ENCODE measurements at regions not wholly inside any gene's neighbourhood (a gene's known extent, or its start where the extent isn't known, plus 50 kb on each side); places are given as distances from the start of the nearest gene placed in this dataset.

DNA sequence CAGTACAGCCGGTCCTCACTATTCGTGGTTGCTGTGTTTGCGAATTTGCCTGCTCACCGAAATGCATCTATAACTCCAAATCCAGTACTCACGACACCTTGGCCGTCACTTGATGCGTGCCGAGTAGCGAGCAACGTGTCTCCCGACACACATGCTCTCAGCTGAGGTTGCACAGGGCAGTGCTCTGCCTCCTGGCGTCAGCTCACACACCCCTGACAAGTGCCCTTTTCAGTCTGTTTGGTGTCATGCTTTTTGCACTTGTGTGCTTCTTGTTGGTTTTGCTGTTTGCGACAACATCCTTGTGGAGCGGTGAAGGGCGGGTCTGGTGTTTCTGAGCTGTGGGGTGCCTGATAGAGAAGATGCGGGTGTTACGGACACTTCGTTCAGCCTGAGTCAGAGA, 110.4 kb upstream of the RFLNA start:
- peak; percentile 85 for ATAC-seq
- in situ Hi-C loops (cut with MboI) (no loop called here), intact Hi-C loops (cut with micrococcal nuclease) (no loop called here)
- FAIRE-seq: peak; percentile 58
- peaks cover 34 to 65% of the 10 kb centered on the region in 2 experiments for H3K27me3 ChIP-seq (ENCODE audit: control insufficient read depth in 2 of 2, insufficient read depth in 2 of 2, low read length in 2 of 2)
- ChIA-PET POLR2A (interaction anchor here (0.5 kb wide), 1 partner anchor 159 kb away, joined by 4 read pairs; no protein-coding TSS in a partner anchor), CTCF (ENCODE audit: low intra/inter-chr PET ratio) (no interaction called here)
- no peak overlapping the region for H3K27ac ChIP-seq (ENCODE audit: extremely low read depth, low read depth, low read length)
- no peak overlapping the region for H3K4me2 ChIP-seq (ENCODE audit: insufficient read depth, low read length)
- no peak overlapping the region for H3K4me3 ChIP-seq
- BruUV-seq (replicated peaks): no TSS peak
- H3K79me2 ChIP-seq (ENCODE audit: control insufficient read depth, insufficient read depth, low read length): no peaks in the 10 kb centered on the region
- peak overlapping the region; percentile 40; the same call in 1 of the 2 replicates for H2AFZ ChIP-seq (ENCODE audit: low read depth, low read length)
- no peaks in the 10 kb centered on the region for H3K36me3 ChIP-seq (ENCODE audit: control insufficient read depth, insufficient read depth, low read length)
- 6% methylated on average over 13 of the region's 18 CpGs for WGBS (ENCODE audit: insufficient coverage, low coverage, missing lambda C conversion rate)
- no peaks in the 10 kb centered on the region for H3K9me1 ChIP-seq (ENCODE audit: control insufficient read depth, insufficient read depth, low read length)
- peaks cover 0 to 4% of the 10 kb centered on the region in 2 experiments; a peak in 1 of 5 replicates for H3K4me1 ChIP-seq (replicated peaks in 1 of 2; ENCODE audit: control insufficient read depth in 2 of 2, insufficient read depth in 2 of 2, low read length in 2 of 2)
- no peak overlapping the region for H3K9ac ChIP-seq (ENCODE audit: insufficient read depth in 1 of 2, low read depth in 2 of 2, low read length in 2 of 2)
- H3K9me3 ChIP-seq (replicated peaks; ENCODE audit: control insufficient read depth, insufficient read depth, low read depth, low read length): no peaks in the 10 kb centered on the region
- H4K20me1 ChIP-seq (replicated peaks; ENCODE audit: control insufficient read depth, insufficient read depth, low read length): peaks cover 3% of the 10 kb centered on the region; the same call in 1 of the 2 replicates
- DNase-seq (ENCODE audit: extremely low read depth in 1 of 4, low spot score in 3 of 4): peak in 1 of 4 experiments; percentile 12
- TF ChIP-seq KAT2B (IDR thresholded peaks at IDR 0.05; ENCODE audit: low read depth, low read length) (no peak), CTCF (IDR thresholded peaks at IDR 0.05 in 2 of 3, conservative IDR thresholded peaks at IDR 0.05 in 1 of 3; ENCODE audit: insufficient read depth in 2 of 3, low read depth in 1 of 3, low read length in 3 of 3) (0 out of 6 replicates have a peak, but pooled peaks of 2 of the 3 experiments have one; percentile 16 to 29), RNF2 (IDR thresholded peaks at IDR 0.05) (peak; percentile 48; the same call in 1 of the 2 replicates)
- TF ChIP-seq, protein P1, sequence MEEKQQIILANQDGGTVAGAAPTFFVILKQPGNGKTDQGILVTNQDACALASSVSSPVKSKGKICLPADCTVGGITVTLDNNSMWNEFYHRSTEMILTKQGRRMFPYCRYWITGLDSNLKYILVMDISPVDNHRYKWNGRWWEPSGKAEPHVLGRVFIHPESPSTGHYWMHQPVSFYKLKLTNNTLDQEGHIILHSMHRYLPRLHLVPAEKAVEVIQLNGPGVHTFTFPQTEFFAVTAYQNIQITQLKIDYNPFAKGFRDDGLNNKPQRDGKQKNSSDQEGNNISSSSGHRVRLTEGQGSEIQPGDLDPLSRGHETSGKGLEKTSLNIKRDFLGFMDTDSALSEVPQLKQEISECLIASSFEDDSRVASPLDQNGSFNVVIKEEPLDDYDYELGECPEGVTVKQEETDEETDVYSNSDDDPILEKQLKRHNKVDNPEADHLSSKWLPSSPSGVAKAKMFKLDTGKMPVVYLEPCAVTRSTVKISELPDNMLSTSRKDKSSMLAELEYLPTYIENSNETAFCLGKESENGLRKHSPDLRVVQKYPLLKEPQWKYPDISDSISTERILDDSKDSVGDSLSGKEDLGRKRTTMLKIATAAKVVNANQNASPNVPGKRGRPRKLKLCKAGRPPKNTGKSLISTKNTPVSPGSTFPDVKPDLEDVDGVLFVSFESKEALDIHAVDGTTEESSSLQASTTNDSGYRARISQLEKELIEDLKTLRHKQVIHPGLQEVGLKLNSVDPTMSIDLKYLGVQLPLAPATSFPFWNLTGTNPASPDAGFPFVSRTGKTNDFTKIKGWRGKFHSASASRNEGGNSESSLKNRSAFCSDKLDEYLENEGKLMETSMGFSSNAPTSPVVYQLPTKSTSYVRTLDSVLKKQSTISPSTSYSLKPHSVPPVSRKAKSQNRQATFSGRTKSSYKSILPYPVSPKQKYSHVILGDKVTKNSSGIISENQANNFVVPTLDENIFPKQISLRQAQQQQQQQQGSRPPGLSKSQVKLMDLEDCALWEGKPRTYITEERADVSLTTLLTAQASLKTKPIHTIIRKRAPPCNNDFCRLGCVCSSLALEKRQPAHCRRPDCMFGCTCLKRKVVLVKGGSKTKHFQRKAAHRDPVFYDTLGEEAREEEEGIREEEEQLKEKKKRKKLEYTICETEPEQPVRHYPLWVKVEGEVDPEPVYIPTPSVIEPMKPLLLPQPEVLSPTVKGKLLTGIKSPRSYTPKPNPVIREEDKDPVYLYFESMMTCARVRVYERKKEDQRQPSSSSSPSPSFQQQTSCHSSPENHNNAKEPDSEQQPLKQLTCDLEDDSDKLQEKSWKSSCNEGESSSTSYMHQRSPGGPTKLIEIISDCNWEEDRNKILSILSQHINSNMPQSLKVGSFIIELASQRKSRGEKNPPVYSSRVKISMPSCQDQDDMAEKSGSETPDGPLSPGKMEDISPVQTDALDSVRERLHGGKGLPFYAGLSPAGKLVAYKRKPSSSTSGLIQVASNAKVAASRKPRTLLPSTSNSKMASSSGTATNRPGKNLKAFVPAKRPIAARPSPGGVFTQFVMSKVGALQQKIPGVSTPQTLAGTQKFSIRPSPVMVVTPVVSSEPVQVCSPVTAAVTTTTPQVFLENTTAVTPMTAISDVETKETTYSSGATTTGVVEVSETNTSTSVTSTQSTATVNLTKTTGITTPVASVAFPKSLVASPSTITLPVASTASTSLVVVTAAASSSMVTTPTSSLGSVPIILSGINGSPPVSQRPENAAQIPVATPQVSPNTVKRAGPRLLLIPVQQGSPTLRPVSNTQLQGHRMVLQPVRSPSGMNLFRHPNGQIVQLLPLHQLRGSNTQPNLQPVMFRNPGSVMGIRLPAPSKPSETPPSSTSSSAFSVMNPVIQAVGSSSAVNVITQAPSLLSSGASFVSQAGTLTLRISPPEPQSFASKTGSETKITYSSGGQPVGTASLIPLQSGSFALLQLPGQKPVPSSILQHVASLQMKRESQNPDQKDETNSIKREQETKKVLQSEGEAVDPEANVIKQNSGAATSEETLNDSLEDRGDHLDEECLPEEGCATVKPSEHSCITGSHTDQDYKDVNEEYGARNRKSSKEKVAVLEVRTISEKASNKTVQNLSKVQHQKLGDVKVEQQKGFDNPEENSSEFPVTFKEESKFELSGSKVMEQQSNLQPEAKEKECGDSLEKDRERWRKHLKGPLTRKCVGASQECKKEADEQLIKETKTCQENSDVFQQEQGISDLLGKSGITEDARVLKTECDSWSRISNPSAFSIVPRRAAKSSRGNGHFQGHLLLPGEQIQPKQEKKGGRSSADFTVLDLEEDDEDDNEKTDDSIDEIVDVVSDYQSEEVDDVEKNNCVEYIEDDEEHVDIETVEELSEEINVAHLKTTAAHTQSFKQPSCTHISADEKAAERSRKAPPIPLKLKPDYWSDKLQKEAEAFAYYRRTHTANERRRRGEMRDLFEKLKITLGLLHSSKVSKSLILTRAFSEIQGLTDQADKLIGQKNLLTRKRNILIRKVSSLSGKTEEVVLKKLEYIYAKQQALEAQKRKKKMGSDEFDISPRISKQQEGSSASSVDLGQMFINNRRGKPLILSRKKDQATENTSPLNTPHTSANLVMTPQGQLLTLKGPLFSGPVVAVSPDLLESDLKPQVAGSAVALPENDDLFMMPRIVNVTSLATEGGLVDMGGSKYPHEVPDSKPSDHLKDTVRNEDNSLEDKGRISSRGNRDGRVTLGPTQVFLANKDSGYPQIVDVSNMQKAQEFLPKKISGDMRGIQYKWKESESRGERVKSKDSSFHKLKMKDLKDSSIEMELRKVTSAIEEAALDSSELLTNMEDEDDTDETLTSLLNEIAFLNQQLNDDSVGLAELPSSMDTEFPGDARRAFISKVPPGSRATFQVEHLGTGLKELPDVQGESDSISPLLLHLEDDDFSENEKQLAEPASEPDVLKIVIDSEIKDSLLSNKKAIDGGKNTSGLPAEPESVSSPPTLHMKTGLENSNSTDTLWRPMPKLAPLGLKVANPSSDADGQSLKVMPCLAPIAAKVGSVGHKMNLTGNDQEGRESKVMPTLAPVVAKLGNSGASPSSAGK (IDR thresholded peaks at IDR 0.05): 0 out of 2 replicates have a peak, but pooled peaks have one; percentile 25
- TF ChIP-seq, protein P2, sequence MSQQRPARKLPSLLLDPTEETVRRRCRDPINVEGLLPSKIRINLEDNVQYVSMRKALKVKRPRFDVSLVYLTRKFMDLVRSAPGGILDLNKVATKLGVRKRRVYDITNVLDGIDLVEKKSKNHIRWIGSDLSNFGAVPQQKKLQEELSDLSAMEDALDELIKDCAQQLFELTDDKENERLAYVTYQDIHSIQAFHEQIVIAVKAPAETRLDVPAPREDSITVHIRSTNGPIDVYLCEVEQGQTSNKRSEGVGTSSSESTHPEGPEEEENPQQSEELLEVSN (IDR thresholded peaks at IDR 0.05; ENCODE audit: borderline replicate concordance in 1 of 2, extremely low read depth in 1 of 2, insufficient read depth in 1 of 2, insufficient read length in 1 of 2, low read depth in 1 of 2, low read length in 1 of 2, poor library complexity in 1 of 2, severe bottlenecking in 1 of 2): peak in 1 of 2 experiments; percentile 61
